Fibroblast of lung (primary cell): ENCODE measurements at regions not wholly inside any gene's neighbourhood (a gene's known extent, or its start where the extent isn't known, plus 50 kb on each side); places are given as distances from the start of the nearest gene placed in this dataset.
A peak's percentile ranks its signal among the peaks of the same experiment; 100 is the strongest.

Experiments
- DNase-seq, 2 donors: peaks; one replicate each; pipeline versions ENCODE4 v3.0.0 to v3.0.0-alpha.2; 2010; ENCODE audit warnings: low read depth in 2 of 2
- H2AFZ ChIP-seq: 2 replicates; pipeline ENCODE4 v1.5.1; 2012; ENCODE audit warnings: low read length, control low read depth, inconsistent platforms
- H3K27ac ChIP-seq: 2 replicates; pipeline ENCODE4 v1.5.1; 2011; ENCODE audit warnings: low read length, control low read depth; ENCODE audit not compliant: insufficient read depth
- H3K27me3 ChIP-seq: 2 replicates; pipeline ENCODE4 v1.5.1; 2011; ENCODE audit warnings: mild to moderate bottlenecking, low read length; ENCODE audit not compliant: control insufficient read depth, insufficient read depth
- H3K36me3 ChIP-seq: 2 replicates; pipeline ENCODE4 v1.5.1; 2011; ENCODE audit warnings: low read length; ENCODE audit not compliant: control insufficient read depth, insufficient read depth
- H3K4me1 ChIP-seq: 2 replicates; pipeline ENCODE4 v1.5.1; 2011; ENCODE audit warnings: low read length; ENCODE audit not compliant: control insufficient read depth, insufficient read depth; ENCODE audit errors: extremely low read depth
- H3K4me2 ChIP-seq: 2 replicates; pipeline ENCODE4 v1.5.1; 2011; ENCODE audit warnings: low read length, control low read depth; ENCODE audit not compliant: insufficient read depth; ENCODE audit errors: extremely low read depth
- H3K4me3 ChIP-seq, 4 experiments: fragments of 200-600 bp in 1 of 4; sonication (generic) in 1 of 4; replicated peaks in 1 of 4; 2 replicates each; pipeline ENCODE4 v1.5.1; 2011 to 2016; ENCODE audit warnings: low read length in 4 of 4, low read depth in 3 of 4, mild to moderate bottlenecking in 3 of 4, control low read depth in 2 of 4, inconsistent platforms in 1 of 4, mixed read lengths in 1 of 4; ENCODE audit not compliant: insufficient read depth in 1 of 4; ENCODE audit errors: control extremely low read depth in 1 of 4
- H3K79me2 ChIP-seq: 2 replicates; pipeline ENCODE4 v1.5.1; 2012; ENCODE audit warnings: mild to moderate bottlenecking, low read length, inconsistent platforms; ENCODE audit not compliant: control insufficient read depth, insufficient read depth
- H3K9ac ChIP-seq: 2 replicates; pipeline ENCODE4 v1.5.1; 2011; ENCODE audit warnings: mild to moderate bottlenecking, low read length, control low read depth; ENCODE audit not compliant: insufficient read depth
- H3K9me3 ChIP-seq: 2 replicates; pipeline ENCODE4 v1.5.1; 2012; ENCODE audit warnings: low read depth, low read length; ENCODE audit not compliant: control insufficient read depth, insufficient read depth
- H4K20me1 ChIP-seq: 2 replicates; pipeline ENCODE4 v1.5.1; 2011; ENCODE audit warnings: low read length; ENCODE audit not compliant: control insufficient read depth, insufficient read depth; ENCODE audit errors: extremely low read depth
- CTCF ChIP-seq, 2 donors: IDR thresholded peaks in 1 of 2; conservative IDR thresholded peaks in 1 of 2; 1 replicate in 1 of 2; 2 replicates in 1 of 2; pipeline ENCODE4 v1.5.1; 2011 to 2012; ENCODE audit warnings: low read length in 2 of 2, control low read depth in 1 of 2, inconsistent platforms in 1 of 2, low read depth in 1 of 2, mild to moderate bottlenecking in 1 of 2
- EZH2 ChIP-seq: IDR thresholded peaks from 2 replicates; pipeline ENCODE4 v1.5.1; 2012; ENCODE audit warnings: low read length, control low read depth, mild to moderate bottlenecking; ENCODE audit errors: missing control alignments

- no peaks in the 10 kb centered on the region for H3K36me3 ChIP-seq
- no peak overlapping the region for H2AFZ ChIP-seq
- no peaks in the 10 kb centered on the region for H4K20me1 ChIP-seq
- no peak overlapping the region for H3K4me3 ChIP-seq
- no peaks in the 10 kb centered on the region for H3K9me3 ChIP-seq
- no peak overlapping the region for H3K27ac ChIP-seq
- no peak for DNase-seq
- no peak overlapping the region for H3K4me2 ChIP-seq
- H3K79me2 ChIP-seq = no peaks in the 10 kb centered on the region
- no peak for TF ChIP-seq CTCF (conservative IDR thresholded peaks at IDR 0.05 in 1 of 2, IDR thresholded peaks at IDR 0.05 in 1 of 2; ENCODE audit: low read depth in 1 of 2, low read length in 2 of 2)
- TF ChIP-seq EZH2 = no peak
- no peaks in the 10 kb centered on the region for H3K4me1 ChIP-seq
- H3K9ac ChIP-seq = no peak overlapping the region
- H3K27me3 ChIP-seq = no peaks in the 10 kb centered on the region
These were observed 225.6 kb upstream of the FAM241A start for GRCh38 chr4:111919639-111920038.

- Histone ChIP-seq H4K20me1 (no peaks in the 10 kb centered on the region), H3K36me3 (no peaks in the 10 kb centered on the region), H3K9me3 (no peaks in the 10 kb centered on the region), H2AFZ (no peak overlapping the region), H3K9ac (no peak overlapping the region), H3K4me3 (no peak overlapping the region), H3K79me2 (no peaks in the 10 kb centered on the region), H3K4me1 (no peaks in the 10 kb centered on the region), H3K27ac (no peak overlapping the region), H3K27me3 (no peaks in the 10 kb centered on the region), H3K4me2 (no peak overlapping the region)
- TF ChIP-seq CTCF (conservative IDR thresholded peaks at IDR 0.05 in 1 of 2, IDR thresholded peaks at IDR 0.05 in 1 of 2; ENCODE audit: low read depth in 1 of 2, low read length in 2 of 2) (no peak), EZH2 (no peak)
- no peak for DNase-seq
These were observed 223.5 kb upstream of the FAM241A start for GRCh38 chr4:111921714-111922113.

GRCh38 chr4:111923786-111924185 is 221.5 kb upstream of the FAM241A start:
- Histone ChIP-seq H3K36me3 (no peaks in the 10 kb centered on the region), H3K4me1 (no peaks in the 10 kb centered on the region), H2AFZ (no peak overlapping the region), H3K9ac (no peak overlapping the region), H3K27ac (no peak overlapping the region), H3K27me3 (no peaks in the 10 kb centered on the region), H3K9me3 (no peaks in the 10 kb centered on the region), H3K79me2 (no peaks in the 10 kb centered on the region), H3K4me3 (no peak overlapping the region), H4K20me1 (no peaks in the 10 kb centered on the region), H3K4me2 (no peak overlapping the region)
- DNase-seq = peak in 1 of 2 donors; percentile 58
- no peak for TF ChIP-seq CTCF (conservative IDR thresholded peaks at IDR 0.05 in 1 of 2, IDR thresholded peaks at IDR 0.05 in 1 of 2; ENCODE audit: low read depth in 1 of 2, low read length in 2 of 2)
- TF ChIP-seq EZH2 = no peak
